Cardiac fibroblast (primary cell): ENCODE measurements at regions not wholly inside any gene's neighbourhood (a gene's known extent, or its start where the extent isn't known, plus 50 kb on each side); places are given as distances from the start of the nearest gene placed in this dataset.
"Not testable (repeated sequence)": the region's sequence is repeated elsewhere in the genome, so short reads cannot be mapped to it uniquely, and the experiment has no call there.

Experiments used
- DNase-seq, 2 donors: peaks; one replicate each; pipeline versions ENCODE4 v3.0.0 to v3.0.0-alpha.2; 2010; ENCODE audit warnings: low read depth in 2 of 2
- H3K4me3 ChIP-seq, 2 donors: replicated peaks in 1 of 2; 1 replicate in 1 of 2; 2 replicates in 1 of 2; pipeline ENCODE4 v1.5.1; 2011; ENCODE audit warnings: low read depth in 2 of 2, low read length in 2 of 2, mild to moderate bottlenecking in 2 of 2, moderate library complexity in 1 of 2
- CTCF ChIP-seq: IDR thresholded peaks from one replicate; pipeline ENCODE4 v1.5.1; 2011; ENCODE audit warnings: low read depth, mild to moderate bottlenecking, low read length, inconsistent platforms

- TF ChIP-seq CTCF, result no peak
- H3K4me3 ChIP-seq, result no peak overlapping the region
- DNase-seq, result no peak
Observed at GRCh38 chr4:16413814-16414555, 187.7 kb upstream of the TAPT1 start.

GRCh38 chr4:16411501-16412085, 185.3 kb upstream of the TAPT1 start:
- no peak for TF ChIP-seq CTCF
- H3K4me3 ChIP-seq, result no peak overlapping the region
- no peak for DNase-seq

- not testable (repeated sequence) for H3K4me3 ChIP-seq, DNase-seq
Observed at GRCh38 chr4:16393216-16393615, 166.9 kb upstream of the TAPT1 start.

- no peak for TF ChIP-seq CTCF
- no peak for DNase-seq
- no peak overlapping the region for H3K4me3 ChIP-seq
Observed at GRCh38 chr4:16391196-16391595, 164.9 kb upstream of the TAPT1 start.

- H3K4me3 ChIP-seq, result no peak overlapping the region
- no peak for DNase-seq
- TF ChIP-seq CTCF, result no peak
Observed at GRCh38 chr4:16387448-16387847, 161.2 kb upstream of the TAPT1 start.

GRCh38 chr4:16386711-16387320, 160.5 kb upstream of the TAPT1 start:
- H3K4me3 ChIP-seq, result no peak overlapping the region
- TF ChIP-seq CTCF, result no peak
- no peak for DNase-seq

GRCh38 chr4:16384576-16384975, 158.3 kb upstream of the TAPT1 start:
- H3K4me3 ChIP-seq, result no peak overlapping the region
- TF ChIP-seq CTCF, result no peak

More at GRCh38 chr4:16384576-16384975, 158.3 kb upstream of the TAPT1 start:
- no peak for DNase-seq
